Middle frontal gyrus (tissue), 1 donor: ENCODE measurements at regions not wholly inside any gene's neighbourhood (a gene's known extent, or its start where the extent isn't known, plus 50 kb on each side); places are given as distances from the start of the nearest gene placed in this dataset.

Experiments used
- DNase-seq: peaks from one replicate; pipeline ENCODE4 v3.0.0-alpha.2; 2015; ENCODE audit warnings: low spot score; ENCODE audit errors: extremely low spot score

DNA sequence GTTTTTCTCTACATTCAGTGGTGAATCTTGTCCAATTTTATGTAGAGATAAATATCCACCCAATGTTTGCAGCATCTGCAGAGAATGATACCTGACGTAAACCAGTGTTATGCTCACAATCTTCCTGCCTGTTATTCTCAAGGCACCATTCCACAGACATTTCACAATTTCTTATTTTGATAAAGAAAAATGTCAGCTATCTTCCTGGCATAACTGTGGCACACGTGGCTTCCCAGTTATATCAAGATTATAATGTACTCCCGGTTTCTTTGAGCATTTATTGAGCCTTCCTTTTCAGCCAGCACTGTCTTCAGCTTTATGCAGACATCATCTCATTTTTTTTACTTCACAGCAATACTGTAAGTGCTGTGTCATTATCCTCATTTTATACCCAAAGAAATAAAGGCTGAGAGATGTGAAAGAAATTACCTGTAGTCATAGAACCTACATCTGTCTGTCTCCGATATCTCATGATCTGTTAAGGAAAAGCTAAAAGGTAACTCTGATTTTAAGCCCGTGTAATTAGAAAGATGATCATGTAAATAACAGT lies 1300.8 kb upstream of the TENM3 start:
- DNase-seq: no peak

DNA sequence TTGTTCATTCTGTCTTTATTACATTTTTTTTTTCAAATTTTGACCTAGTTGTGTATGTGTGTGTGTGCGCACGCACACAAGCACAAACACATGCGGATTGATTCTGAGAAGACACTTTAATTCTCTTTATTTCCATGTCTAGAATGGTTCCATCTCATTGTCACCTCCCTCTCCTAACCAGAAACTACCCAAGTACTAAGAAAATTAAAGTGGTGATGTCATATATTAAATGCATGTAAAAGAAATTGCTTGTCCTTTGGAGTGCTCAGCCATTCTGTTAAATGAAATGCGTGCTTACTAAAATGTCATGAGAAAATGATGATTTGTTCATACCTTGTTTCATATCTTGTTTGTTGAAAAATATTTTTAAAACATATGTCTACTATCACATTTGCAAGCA lies 1297.0 kb upstream of the TENM3 start:
- no peak for DNase-seq

DNA sequence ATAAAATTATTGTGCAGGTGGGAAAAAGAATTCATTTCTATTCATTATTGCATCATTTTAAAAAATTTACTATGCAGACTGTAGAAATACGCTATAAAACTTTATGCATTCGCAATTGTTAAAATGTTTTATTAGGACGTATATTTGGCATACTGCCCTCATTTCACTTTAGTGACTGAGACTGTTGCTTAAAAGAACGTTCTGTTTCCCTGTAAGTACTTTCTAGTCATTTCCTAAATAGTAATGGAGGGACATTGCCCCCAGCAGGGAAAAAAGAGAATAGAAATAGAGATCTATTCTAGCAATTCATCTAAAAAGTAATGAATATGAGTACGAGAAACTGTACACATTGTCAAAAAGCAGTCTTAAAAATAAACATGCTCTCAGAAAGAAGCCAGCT lies 1295.8 kb upstream of the TENM3 start:
- DNase-seq: no peak

DNA sequence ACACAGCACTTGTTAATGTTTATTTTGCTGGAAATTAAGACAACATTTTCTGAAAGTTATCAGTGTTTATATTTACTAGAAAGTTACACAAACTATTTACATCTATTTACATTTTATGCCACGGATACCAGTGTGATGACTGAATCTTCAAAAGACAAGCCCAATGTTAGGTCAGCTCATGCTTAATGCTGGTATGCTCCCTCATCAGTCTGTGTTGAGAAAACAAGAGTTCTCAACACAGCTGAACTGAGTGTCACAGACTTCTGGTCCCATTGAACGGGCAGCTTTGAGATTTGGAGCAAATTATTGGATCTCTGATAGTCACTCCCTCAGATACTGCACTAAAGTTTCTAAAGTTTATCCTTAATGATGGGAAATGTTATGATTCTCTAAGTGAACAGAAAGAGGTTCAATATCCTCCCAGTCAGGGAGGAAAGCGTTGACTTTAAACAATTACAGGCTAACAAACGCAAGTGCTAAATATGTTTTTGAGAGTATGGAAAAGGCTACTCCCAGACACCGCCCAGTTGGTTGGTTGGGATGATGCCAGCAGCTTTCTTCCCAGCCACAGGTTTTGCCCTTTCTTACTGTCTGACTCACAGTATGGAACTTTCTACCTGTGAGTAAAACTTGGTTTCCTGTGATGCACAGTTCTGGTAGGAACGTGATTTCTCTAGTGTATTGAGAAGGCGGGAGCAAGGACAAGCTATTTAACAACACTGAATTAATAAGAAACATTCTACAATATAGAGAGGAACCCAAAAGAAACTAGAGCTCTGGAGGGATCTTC lies 1293.6 kb upstream of the TENM3 start:
- DNase-seq: no peak

DNA sequence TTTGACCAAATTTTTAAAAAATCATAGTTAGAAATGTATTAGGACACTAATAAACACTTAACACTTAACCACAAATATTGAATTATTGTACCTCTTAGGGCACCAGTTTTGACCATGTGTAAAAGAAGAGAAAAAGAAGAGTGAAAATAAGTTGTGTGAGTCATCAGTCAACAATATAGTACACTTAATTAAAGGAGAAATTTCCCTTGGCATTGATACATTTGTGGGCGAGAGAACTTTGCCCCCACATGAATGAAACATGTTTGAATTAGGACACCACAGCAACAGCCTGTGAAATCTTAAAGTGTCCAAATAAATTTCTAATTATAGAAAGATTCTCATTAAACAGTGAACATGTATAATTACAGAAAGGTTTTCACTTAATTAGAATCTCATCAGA lies 1292.8 kb upstream of the TENM3 start:
- no peak for DNase-seq

DNA sequence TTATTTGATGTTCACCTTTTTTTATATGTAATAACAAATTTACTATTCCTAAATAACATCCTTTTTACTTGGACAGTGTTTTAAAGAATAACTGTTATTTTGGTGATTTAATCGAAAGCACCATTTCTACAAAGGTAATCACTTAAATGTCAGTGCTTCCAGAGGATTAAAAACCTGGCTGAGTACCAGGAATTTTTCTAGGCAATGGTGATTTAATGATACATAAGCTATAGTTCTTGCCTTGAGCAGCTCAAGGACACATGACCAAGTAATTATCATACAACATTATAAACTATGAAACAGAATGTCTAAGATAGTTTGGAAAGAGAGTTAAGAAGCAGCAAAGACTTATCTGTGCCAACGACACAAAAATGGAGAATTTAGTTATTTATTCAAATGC lies 1291.9 kb upstream of the TENM3 start:
- DNase-seq: no peak

DNA sequence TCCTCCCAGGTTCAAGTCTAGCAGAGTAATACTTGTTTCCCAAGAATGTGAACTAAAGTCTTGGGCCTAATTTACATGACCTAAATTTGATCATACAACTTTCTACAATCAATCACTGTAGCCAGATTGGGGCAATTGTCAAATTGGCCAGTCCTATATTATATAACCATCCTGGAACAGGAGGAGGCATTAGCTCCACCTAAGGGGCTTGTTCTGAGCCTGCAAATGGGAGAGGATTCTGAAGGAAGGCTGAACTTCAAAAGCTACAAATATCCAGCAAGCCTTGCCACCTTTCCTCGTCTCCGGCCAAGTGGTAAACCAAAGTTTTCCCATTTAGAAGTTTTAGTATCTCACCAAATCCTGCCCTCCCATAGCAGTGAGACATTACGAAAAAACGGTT lies 1289.6 kb upstream of the TENM3 start:
- DNase-seq: no peak

DNA sequence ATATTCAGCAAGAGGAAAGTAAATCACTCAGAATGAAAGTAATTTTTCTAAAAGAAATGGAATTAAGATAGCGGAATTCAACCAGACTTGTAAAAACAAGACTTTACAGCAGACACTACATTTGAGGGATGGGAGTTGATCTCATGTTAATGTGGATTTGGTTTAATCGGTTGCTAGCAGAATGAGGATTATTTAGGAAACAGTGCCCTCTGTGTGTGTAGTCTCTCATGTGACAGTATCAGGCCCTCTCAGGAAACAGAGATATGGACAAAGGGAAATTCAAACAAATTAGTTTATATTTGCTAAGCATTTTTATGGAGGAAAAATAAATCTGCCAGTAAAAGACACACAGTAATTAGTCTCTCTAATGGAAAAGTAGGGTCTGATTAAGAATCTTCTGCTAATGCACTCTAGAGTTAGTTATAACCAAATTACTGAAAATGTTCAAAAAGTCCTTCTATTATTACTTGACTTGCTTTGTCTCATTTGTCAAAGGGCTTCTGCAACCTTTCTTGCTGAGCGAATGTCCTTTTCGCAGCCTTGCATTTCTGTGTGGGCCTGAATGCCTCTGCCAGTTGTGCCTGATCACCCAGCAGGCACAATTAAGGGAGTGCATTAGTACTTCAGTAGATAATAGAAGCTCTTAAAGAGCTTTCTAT lies 1282.3 kb upstream of the TENM3 start:
- no peak for DNase-seq

DNA sequence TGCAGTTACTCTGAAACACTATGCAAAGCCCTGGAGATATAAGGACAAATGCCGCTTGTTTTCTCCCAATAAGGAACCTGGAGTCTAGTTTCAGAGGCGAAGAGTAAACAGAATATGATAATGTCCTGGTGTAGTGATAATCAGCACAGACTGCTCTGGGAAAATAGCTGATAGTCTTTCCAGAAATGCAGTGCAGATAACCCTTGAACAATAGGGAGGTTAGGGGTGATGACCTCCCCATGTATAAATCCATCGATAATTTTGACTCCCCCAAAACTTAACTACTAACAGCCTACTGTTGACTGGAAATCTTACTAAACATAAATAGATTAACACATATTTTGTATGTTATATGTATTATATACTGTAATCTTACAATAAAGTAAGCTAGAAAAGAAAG lies 1280.9 kb upstream of the TENM3 start:
- no peak for DNase-seq

DNA sequence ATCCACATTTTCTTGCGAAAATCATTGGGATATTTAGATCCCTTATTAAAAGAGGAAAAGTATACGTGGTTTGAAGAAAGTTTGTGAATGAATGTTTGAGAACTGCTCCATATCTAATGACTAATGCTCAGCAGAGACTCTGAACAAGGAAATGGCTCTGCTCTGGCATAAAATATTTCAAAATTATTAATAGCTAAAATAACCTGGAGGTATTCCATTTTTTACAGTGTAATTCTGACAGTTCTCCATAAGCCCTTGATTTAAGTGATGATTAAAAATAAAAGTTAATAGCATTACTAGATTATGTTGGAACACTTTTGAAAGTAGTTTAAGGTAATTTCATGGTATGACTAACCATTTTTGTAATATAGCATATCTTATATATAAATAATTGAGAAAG lies 1276.9 kb upstream of the TENM3 start:
- DNase-seq: no peak

DNA sequence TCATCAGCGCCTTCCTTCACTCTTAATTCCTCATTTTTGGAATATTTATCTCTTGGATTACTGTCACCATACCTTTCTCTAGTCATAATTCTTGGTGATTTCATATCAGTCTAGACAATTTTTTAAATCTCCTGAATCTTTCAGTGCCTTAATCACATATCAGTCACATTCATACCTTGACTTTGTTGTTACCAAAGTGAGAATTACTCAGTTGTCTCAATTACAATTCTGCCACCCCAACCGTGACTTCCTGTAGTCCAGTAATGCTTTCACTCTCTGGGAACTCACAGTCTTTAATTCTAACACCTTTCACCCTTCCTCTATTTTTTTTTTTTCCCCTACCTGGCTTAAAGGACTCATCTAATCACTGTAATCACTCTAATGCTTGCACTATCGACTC lies 1275.3 kb upstream of the TENM3 start:
- DNase-seq: no peak

DNA sequence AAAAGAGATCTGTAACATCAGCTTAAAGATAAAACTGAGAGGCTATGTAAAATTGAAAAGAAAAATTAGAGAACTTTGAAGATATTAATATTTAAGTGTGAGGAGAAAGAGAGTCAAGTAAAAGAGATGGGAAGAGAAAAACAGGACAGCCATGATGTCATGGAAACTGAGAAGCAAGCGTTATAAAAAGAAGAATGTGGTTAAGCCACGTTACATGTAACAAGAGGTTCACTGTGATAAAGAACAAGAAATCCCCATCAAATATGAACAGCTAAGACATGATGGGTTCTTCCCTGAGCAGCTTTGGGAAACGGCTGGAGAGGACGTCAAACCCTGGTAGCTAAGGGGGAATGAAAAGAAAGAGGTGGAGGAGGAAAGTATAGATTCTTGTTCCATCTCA lies 1269.3 kb upstream of the TENM3 start:
- DNase-seq: no peak

DNA sequence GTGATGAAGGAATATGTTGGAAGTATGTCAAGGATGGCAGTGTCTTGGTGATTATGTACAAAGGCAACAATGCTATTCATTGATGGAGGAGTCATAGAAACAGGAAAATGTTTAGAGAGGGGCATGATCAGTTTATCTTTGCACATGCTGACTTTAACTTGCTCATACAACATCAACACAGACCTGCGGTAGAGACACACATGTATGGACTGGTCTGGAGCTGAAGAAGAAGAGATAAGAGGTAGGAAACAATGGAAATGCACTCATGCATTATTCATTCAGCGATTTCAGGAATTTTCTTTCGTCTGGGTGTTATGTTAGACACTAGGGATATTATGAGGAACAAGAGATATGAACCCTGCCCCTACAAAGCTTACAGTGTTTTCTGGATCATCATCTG lies 1252.3 kb upstream of the TENM3 start:
- no peak for DNase-seq

DNA sequence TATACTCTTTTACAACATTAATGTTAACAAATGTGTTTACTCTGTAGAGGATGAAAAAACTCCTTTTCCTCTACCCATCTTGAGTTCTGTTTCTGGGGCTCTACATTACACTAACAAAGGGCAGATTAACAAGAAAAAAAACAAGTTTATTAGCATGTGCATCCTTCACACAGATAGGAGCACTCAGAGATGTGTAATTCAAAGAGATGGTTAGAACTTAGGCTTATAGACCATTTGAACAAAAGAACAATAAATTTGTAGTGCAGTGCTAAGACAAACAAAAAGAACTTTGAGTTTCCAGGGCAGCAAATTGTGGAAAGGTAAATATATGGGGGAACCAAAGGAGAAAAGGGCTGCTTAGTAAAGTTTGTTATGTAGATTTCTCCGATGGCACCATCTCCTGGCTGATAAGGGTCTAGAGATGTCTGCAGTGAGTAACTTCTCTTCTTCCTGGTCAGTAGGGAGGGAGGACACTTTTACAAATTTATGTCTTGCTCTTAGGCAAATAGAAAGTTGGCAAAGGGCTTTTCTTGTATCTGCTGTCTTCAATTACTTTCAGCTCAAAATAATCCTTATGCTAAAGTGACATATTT lies 1249.9 kb upstream of the TENM3 start:
- no peak for DNase-seq

DNA sequence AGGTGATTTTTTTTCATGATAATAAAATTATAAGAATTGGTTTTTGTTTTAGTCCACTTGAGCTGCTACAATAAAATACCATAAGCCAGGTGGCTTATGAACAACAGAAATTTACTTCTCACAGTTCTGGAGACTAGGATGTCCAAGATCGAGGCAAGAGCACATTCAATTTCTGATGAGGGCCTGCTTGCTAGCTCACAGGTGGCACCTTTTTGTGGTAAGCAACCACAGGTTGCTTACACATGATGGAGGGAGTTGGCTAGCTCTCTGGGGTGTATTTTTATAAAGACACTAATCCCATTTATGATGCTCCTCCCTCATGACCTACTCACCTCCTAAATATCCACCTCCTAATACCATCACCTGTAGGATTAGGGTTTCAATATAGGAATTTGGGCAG lies 1248.5 kb upstream of the TENM3 start:
- DNase-seq: no peak

DNA sequence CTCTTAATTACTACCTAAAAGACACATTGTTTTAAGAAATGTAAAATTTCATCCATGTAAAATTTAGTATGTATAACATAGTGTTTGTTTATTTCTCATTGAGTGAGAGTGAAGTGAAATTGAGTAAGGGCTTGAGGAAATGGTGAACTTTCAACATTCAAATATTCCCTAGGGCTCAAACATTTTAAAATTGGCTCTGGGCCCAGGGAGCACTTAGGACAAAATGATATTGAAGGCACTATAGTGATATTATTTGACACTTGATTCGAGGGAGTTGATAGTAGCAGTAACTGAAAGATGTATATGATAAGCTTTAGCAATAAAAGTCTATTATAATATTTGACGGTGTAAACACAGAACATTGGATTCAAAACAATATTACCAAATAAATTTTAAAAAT lies 1244.0 kb upstream of the TENM3 start:
- DNase-seq: no peak

DNA sequence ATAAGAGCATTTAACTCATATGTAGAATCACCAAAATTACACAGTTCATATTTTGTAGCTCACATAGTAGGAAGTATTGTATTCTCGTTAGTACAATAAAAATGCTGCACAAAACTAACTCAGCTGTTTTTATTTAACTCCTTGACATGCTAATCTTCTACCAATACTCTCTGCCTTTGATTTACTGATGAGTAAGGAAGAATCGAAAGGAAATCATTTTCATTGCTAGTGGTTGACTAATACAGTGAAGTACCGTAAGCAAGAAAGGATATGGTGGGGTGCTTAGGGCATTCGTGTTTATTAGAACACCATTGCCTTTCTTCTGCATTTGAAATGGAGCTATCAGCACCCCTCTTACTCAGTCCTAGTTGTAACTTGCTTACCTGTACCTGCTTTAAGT lies 1239.1 kb upstream of the TENM3 start:
- no peak for DNase-seq

DNA sequence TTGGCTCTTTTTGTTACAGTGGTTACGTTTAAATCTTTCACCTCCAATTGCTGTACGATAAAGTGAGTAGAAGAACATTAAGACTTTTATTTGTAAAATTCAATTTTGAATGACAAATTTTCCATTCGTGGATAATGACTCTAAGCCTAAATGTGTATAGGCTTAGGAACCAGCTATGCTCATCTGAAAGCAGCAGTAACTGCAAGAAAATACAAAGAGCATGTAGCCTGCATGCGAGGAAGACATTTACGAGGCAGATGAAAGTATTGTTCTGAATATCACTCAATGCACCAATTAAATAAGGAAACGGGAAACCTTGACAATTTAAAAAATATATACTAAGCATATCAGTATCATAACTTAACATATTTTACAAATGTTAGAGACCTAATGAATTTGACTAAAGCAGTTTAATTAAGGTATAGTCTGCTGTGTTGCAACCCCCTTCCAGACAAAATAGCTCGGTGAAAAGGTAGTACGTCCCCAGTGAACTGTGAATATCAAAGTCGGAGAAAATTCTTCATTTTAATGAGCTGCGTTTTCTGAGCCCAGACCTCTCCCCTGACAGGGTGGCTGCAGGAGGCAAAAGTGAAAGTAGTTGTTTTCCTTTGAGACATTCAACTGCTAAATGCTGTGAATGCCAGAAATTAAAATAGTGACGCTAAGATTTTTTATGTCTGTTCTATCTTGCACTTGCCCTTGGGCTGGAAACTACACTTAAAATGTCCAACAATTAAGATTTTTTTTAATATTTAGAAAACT lies 1236.5 kb upstream of the TENM3 start:
- no peak for DNase-seq

DNA sequence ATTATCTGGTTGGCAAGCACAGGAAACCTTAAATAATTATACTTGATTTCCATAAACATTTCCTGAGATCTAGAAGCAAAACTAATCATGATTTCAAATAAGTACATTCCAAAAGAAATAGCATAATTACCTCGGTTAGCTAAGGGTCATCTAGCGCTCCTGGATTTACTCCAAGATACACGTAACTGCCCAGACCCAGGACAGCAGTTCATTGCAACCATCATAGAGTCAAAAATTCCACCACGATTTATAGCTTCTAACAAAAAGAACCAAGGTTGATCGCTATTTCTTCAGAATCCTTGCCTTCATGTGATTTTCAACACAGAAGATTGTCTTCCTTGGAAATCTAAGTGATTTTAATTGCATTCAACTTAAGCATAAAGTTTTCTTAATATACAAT lies 1235.5 kb upstream of the TENM3 start:
- DNase-seq: no peak

DNA sequence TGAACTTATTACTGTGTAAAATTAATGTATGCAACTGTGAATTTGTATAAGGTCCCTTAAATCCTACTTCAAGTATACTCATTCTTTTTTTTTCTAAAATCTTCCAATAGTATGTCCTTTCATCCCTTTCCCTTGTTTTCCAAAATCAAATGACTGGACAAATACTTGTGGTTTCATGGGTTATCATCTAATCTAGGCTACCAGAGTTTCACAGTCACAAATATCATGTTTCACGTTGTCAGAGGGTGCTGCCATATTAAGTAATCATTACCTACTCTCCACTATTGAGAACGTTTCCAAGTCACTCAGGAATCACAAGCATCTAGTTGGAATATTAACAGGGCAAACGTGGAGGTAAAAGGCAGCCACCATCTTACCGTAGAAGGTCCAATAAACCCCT lies 1235.0 kb upstream of the TENM3 start:
- no peak for DNase-seq

DNA sequence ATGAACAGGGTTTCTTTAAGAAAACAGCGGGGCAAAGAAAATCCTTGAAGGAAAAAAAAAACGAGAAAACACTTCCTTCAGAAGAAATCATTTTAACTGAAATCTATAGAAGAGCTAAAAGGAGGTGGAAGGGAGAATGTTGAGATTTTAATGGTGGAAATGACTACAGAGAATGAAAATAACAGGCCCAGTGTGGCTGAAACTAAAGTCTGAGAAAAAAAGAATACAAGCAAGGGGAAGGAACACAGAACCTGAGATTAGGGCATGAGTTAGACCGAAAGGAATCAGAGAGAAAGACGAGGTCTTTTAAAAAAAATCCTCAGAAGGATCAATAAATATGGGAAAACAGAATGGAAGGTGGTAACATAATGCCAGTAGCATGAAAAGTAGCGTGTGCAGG lies 1230.0 kb upstream of the TENM3 start:
- no peak for DNase-seq

DNA sequence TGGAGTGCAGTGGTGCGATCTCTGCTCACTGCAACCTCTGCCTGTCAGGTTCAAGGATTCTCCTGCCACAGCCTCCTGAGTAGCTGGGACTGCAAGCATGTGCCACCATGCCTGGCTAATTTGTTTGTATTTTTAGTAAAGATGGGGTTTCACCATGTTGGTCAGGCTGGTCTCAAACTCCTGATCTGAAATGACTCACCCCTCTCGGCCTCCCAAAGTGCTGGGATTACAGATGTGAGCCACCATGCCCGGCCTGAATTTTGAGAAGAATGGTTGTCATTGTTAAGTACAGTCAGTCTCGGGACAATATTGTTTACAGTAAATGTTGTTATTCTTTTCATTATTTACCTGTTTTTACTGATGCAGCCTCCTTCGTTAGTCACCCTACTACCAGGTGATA lies 1226.2 kb upstream of the TENM3 start:
- no peak for DNase-seq
